H1 (cell line): ENCODE measurements at regions not wholly inside any gene's neighbourhood (a gene's known extent, or its start where the extent isn't known, plus 50 kb on each side); places are given as distances from the start of the nearest gene placed in this dataset.

Source experiments
- ATF2 ChIP-seq: IDR thresholded peaks from 2 replicates; pipeline ENCODE4 v1.6.1; 2012; ENCODE audit warnings: low read length, inconsistent platforms
- BCL11A ChIP-seq, 2 experiments: IDR thresholded peaks; one replicate each; pipeline ENCODE4 v1.6.1; 2011; ENCODE audit warnings: low read depth in 2 of 2, low read length in 2 of 2, mild to moderate bottlenecking in 2 of 2
- KDM4A ChIP-seq: IDR thresholded peaks from one replicate; pipeline ENCODE4 v1.7.1; 2012; ENCODE audit warnings: low read depth, mild to moderate bottlenecking, moderate library complexity, low read length, inconsistent platforms; ENCODE audit not compliant: severe bottlenecking
- MAX ChIP-seq: IDR thresholded peaks from 2 replicates; pipeline ENCODE4 v1.6.1; 2012; ENCODE audit warnings: inconsistent platforms
- SAP30 ChIP-seq: fragments of 300-600 bp; sonication (generic); IDR thresholded peaks from 2 replicates; pipeline ENCODE4 v1.7.1; 2012; ENCODE audit warnings: low read length, moderate library complexity, mild to moderate bottlenecking, inconsistent platforms; ENCODE audit not compliant: insufficient read depth, insufficient replicate concordance
- SUZ12 ChIP-seq: fragments of 200-600 bp; sonication (generic); IDR thresholded peaks from 2 replicates; pipeline ENCODE4 v1.6.1; 2012; ENCODE audit warnings: mild to moderate bottlenecking, inconsistent platforms, low read length, moderate library complexity, mixed read lengths
- TEAD4 ChIP-seq: IDR thresholded peaks from 2 replicates; pipeline ENCODE4 v1.6.1; 2012; ENCODE audit warnings: low read depth, low read length, inconsistent platforms, mixed read lengths
- USF2 ChIP-seq: IDR thresholded peaks from 2 replicates; pipeline ENCODE4 v1.6.1; 2011; ENCODE audit warnings: low read length, improper control_type of control experiment

- TF ChIP-seq USF2: no peak
- TF ChIP-seq SAP30: no peak
- TF ChIP-seq KDM4A: no peak
- no peak for TF ChIP-seq BCL11A (IDR thresholded peaks at IDR 0.05; ENCODE audit: low read depth in 2 of 2, low read length in 2 of 2)
- TF ChIP-seq MAX: no peak
- TF ChIP-seq SUZ12: no peak
- no peak for TF ChIP-seq ATF2
- TF ChIP-seq TEAD4: no peak
These were observed 808.5 kb downstream of the CDH9 start (continued) for GRCh38 chr5:26229848-26230247.
